K562 (cell line): ENCODE measurements at regions not wholly inside any gene's neighbourhood (a gene's known extent, or its start where the extent isn't known, plus 50 kb on each side); places are given as distances from the start of the nearest gene placed in this dataset.

Experiments
- CHD7 ChIP-seq: fragments of 200-600 bp; sonication (generic); IDR thresholded peaks from one replicate; pipeline ENCODE4 v1.6.1; 2012; ENCODE audit warnings: mild to moderate bottlenecking, low read depth, low read length, inconsistent platforms
- FOXA1 ChIP-seq: fragments of 450-650 bp; IDR thresholded peaks from 2 replicates; pipeline ENCODE4 v1.6.1; 2016; ENCODE audit warnings: mild to moderate bottlenecking, borderline replicate concordance
- FOXJ2 ChIP-seq: fragments of 200-800 bp; sonication (Bioruptor generic); IDR thresholded peaks from 2 replicates; pipeline ENCODE4 v1.6.1; 2016; ENCODE audit warnings: missing genetic modification characterization, missing compliant biosample characterization
- FOXO4 ChIP-seq: fragments of 450-650 bp; formaldehyde crosslinking; IDR thresholded peaks from 2 replicates; pipeline ENCODE4 v1.4.0; 2020; ENCODE audit warnings: mild to moderate bottlenecking, moderate library complexity
- HINFP ChIP-seq: fragments of 450-650 bp; conservative IDR thresholded peaks from 2 replicates; pipeline ENCODE4 v1.6.1; 2016; ENCODE audit warnings: missing genetic modification characterization, low read depth, mild to moderate bottlenecking, control low read depth, missing compliant biosample characterization
- NR1H2 ChIP-seq: sonication (generic); formaldehyde crosslinking; IDR thresholded peaks from 2 replicates; pipeline ENCODE4 v1.4.0; 2020; ENCODE audit warnings: mild to moderate bottlenecking, missing genetic modification reagents
- NR2F6 ChIP-seq: fragments of 450-650 bp; formaldehyde crosslinking; IDR thresholded peaks from 2 replicates; pipeline ENCODE4 v1.4.0; 2020; ENCODE audit warnings: mild to moderate bottlenecking
- RFX1 ChIP-seq: fragments of 450-650 bp; IDR thresholded peaks from 2 replicates; pipeline ENCODE4 v1.6.1; 2016; ENCODE audit warnings: mild to moderate bottlenecking, moderate library complexity
- TAL1 ChIP-seq: fragments of 450-650 bp; IDR thresholded peaks from 2 replicates; pipeline ENCODE4 v1.6.1; 2016; ENCODE audit warnings: mild to moderate bottlenecking
- ZC3H11A ChIP-seq: IDR thresholded peaks from 2 replicates; pipeline ENCODE4 v1.6.1; 2012; ENCODE audit warnings: low read depth, low read length, improper control_type of control experiment

GRCh38 chr11:70010774-70011173, 67.3 kb upstream of the ANO1 start (continued):
- TF ChIP-seq CHD7 (no peak), NR1H2 (CRISPR knock-in tag) (no peak), ZC3H11A (no peak), FOXO4 (CRISPR knock-in tag) (no peak), HINFP (tag) (no peak), RFX1 (no peak), FOXA1 (no peak), NR2F6 (CRISPR knock-in tag) (no peak), FOXJ2 (no peak), TAL1 (no peak)
